PC-9 (cell line): ENCODE measurements at regions not wholly inside any gene's neighbourhood (a gene's known extent, or its start where the extent isn't known, plus 50 kb on each side); places are given as distances from the start of the nearest gene placed in this dataset.

Experiments
- BruUV-seq: library from RNA; stranded (reverse); fragments of 400-500 nt; replicated peaks from 2 replicates; lab custom pipeline; 2021; lab: Mats Ljungman, UMichigan
- CTCF ChIA-PET: fragments of 300-600 bp; sonication (Branson Sonifier 250); formaldehyde crosslinking; loops from one replicate; lab custom pipeline; 2022; ENCODE audit warnings: antibody characterized with exemption; lab: Charles Lee
- POLR2A ChIA-PET: fragments of 300-600 bp; sonication (Branson Sonifier 250); formaldehyde crosslinking; loops from one replicate; lab custom pipeline; 2022; ENCODE audit warnings: antibody characterized with exemption; ENCODE audit not compliant: unreplicated experiment; lab: Charles Lee
- DNase-seq, 2 experiments: peaks; one replicate each; pipeline versions ENCODE4 v3.0.0 to v3.0.0-alpha.2; 2015 to 2022; ENCODE audit warnings: mixed read lengths in 1 of 2
- H2AFZ ChIP-seq: fragments of 200-600 bp; sonication (generic); 2 replicates; pipeline ENCODE4 v1.8.1; 2017; ENCODE audit warnings: antibody characterized with exemption
- H3F3A ChIP-seq: fragments of 200-600 bp; sonication (generic); 2 replicates; pipeline ENCODE4 v1.8.1; 2017; ENCODE audit warnings: antibody characterized with exemption, mild to moderate bottlenecking, low read depth; ENCODE audit not compliant: insufficient read depth
- H3K27ac ChIP-seq: fragments of 200-600 bp; sonication (generic); 2 replicates; pipeline ENCODE4 v1.6.1; 2016; ENCODE audit warnings: mixed run types
- H3K27me3 ChIP-seq: fragments of 200-600 bp; sonication (generic); 2 replicates; pipeline ENCODE4 v1.6.1; 2016; ENCODE audit warnings: low read depth, mixed run types; ENCODE audit not compliant: insufficient read depth
- H3K36me3 ChIP-seq: fragments of 200-600 bp; sonication (generic); 2 replicates; pipeline ENCODE4 v1.6.1; 2016; ENCODE audit warnings: low read depth, mixed run types
- H3K4me1 ChIP-seq: fragments of 200-600 bp; sonication (generic); replicated peaks from 2 replicates; pipeline ENCODE4 v1.6.1; 2016; ENCODE audit warnings: mixed run types; ENCODE audit not compliant: insufficient read depth
- H3K4me2 ChIP-seq: fragments of 200-600 bp; sonication (generic); 2 replicates; pipeline ENCODE4 v1.6.1; 2017; ENCODE audit warnings: mixed run types
- H3K4me3 ChIP-seq: fragments of 200-600 bp; sonication (generic); 2 replicates; pipeline ENCODE4 v1.6.1; 2016; ENCODE audit warnings: mixed run types
- H3K79me2 ChIP-seq: fragments of 200-600 bp; sonication (generic); 2 replicates; pipeline ENCODE4 v1.6.1; 2017; ENCODE audit warnings: low read depth, mixed run types
- H3K9me2 ChIP-seq: fragments of 200-600 bp; sonication (generic); 2 replicates; pipeline ENCODE4 v1.8.1; 2017; ENCODE audit warnings: mild to moderate bottlenecking; ENCODE audit not compliant: insufficient read depth
- H3K9me3 ChIP-seq: fragments of 200-600 bp; sonication (generic); 2 replicates; pipeline ENCODE4 v1.8.1; 2016; ENCODE audit warnings: low read depth; ENCODE audit not compliant: insufficient read depth
- H4K20me1 ChIP-seq: fragments of 200-600 bp; sonication (generic); 2 replicates; pipeline ENCODE4 v1.8.1; 2017; ENCODE audit not compliant: insufficient read depth
- CTCF ChIP-seq: fragments of 200-600 bp; sonication (generic); conservative IDR thresholded peaks from 2 replicates; pipeline ENCODE4 v1.6.1; 2017; ENCODE audit warnings: mixed run types, antibody characterized with exemption, mild to moderate bottlenecking, moderate library complexity
- EZH2 ChIP-seq: fragments of 200-600 bp; sonication (generic); IDR thresholded peaks from 2 replicates; pipeline ENCODE4 v1.8.0; 2017; ENCODE audit warnings: antibody characterized with exemption, low read depth
- intact Hi-C: fragments of 100-400 bp; cut with micrococcal nuclease; formaldehyde crosslinking; loops from one replicate; pipeline ENCODE4 v1.10.0; 2022; ENCODE audit not compliant: unreplicated experiment

GRCh38 chr16:35736546-35736945 is 2277.1 kb downstream of the TP53TG3F start:
- no TSS peak for BruUV-seq
- no peaks in the 10 kb centered on the region for H4K20me1 ChIP-seq

GRCh38 chr16:35737076-35737475 is 2277.7 kb downstream of the TP53TG3F start:
- no peak for TF ChIP-seq EZH2
- no peak for TF ChIP-seq CTCF
- H3K79me2 ChIP-seq = no peaks in the 10 kb centered on the region
- no peak overlapping the region for H3K27ac ChIP-seq
- ChIA-PET POLR2A (no interaction called here), CTCF (no interaction called here)
- H2AFZ ChIP-seq = no peak overlapping the region
- H3K4me2 ChIP-seq = no peak overlapping the region
- intact Hi-C loops = no loop called here
- no peak for DNase-seq
- no TSS peak for BruUV-seq
- H3K36me3 ChIP-seq = no peaks in the 10 kb centered on the region
- no peak overlapping the region for H3K4me3 ChIP-seq
- H3K4me1 ChIP-seq = no peaks in the 10 kb centered on the region
- no peaks in the 10 kb centered on the region for H3K9me2 ChIP-seq
- H3K9me3 ChIP-seq = no peaks in the 10 kb centered on the region
- no peaks in the 10 kb centered on the region for H3F3A ChIP-seq
- H4K20me1 ChIP-seq = no peaks in the 10 kb centered on the region
- H3K27me3 ChIP-seq = no peaks in the 10 kb centered on the region

More at GRCh38 chr16:35736546-35736945, 2277.1 kb downstream of the TP53TG3F start:
- TF ChIP-seq EZH2 (no peak), CTCF (no peak)
- Histone ChIP-seq H3K4me2 (no peak overlapping the region), H2AFZ (no peak overlapping the region), H3K36me3 (no peaks in the 10 kb centered on the region), H3F3A (no peaks in the 10 kb centered on the region), H3K4me1 (no peaks in the 10 kb centered on the region), H3K27ac (no peak overlapping the region), H3K4me3 (no peak overlapping the region), H3K79me2 (no peaks in the 10 kb centered on the region), H3K9me3 (no peaks in the 10 kb centered on the region), H3K9me2 (no peaks in the 10 kb centered on the region), H3K27me3 (no peaks in the 10 kb centered on the region)
- intact Hi-C loops = no loop called here
- ChIA-PET POLR2A (no interaction called here), CTCF (no interaction called here)
- DNase-seq = no peak

GRCh38 chr16:35741546-35741945 is 2282.1 kb downstream of the TP53TG3F start:
- Histone ChIP-seq H3K4me1 (peaks cover 12% of the 10 kb centered on the region), H3K36me3 (no peaks in the 10 kb centered on the region), H3K4me3 (no peak overlapping the region), H2AFZ (no peak overlapping the region), H3K27ac (no peak overlapping the region), H3K9me2 (no peaks in the 10 kb centered on the region), H4K20me1 (no peaks in the 10 kb centered on the region), H3F3A (0 out of 2 replicates have a peak, but pooled peaks cover 4% of the 10 kb centered on the region), H3K79me2 (no peaks in the 10 kb centered on the region), H3K9me3 (no peaks in the 10 kb centered on the region), H3K4me2 (no peak overlapping the region), H3K27me3 (no peaks in the 10 kb centered on the region)
- ChIA-PET POLR2A (no interaction called here), CTCF (no interaction called here)
- BruUV-seq = no TSS peak
- TF ChIP-seq EZH2 (no peak), CTCF (no peak)
- intact Hi-C loops = no loop called here
- no peak for DNase-seq
